H1 (cell line): ENCODE measurements at regions not wholly inside any gene's neighbourhood (a gene's known extent, or its start where the extent isn't known, plus 50 kb on each side); places are given as distances from the start of the nearest gene placed in this dataset.

Experiments used
- CEBPB ChIP-seq: IDR thresholded peaks from 2 replicates; pipeline ENCODE4 v1.6.1; 2012; ENCODE audit warnings: low read depth, low read length
- CTBP2 ChIP-seq: IDR thresholded peaks from 2 replicates; pipeline ENCODE4 v1.7.0; 2011; ENCODE audit warnings: borderline replicate concordance, mild to moderate bottlenecking, moderate library complexity, mixed read lengths, low read length; ENCODE audit not compliant: insufficient read depth, insufficient read length
- POLR2AphosphoS5 ChIP-seq: IDR thresholded peaks from 2 replicates; pipeline ENCODE4 v1.6.1; 2011; ENCODE audit warnings: low read depth, low read length
- SP2 ChIP-seq: IDR thresholded peaks from 2 replicates; pipeline ENCODE4 v1.6.1; 2012; ENCODE audit warnings: mild to moderate bottlenecking, low read length, inconsistent platforms
- TBP ChIP-seq: IDR thresholded peaks from 2 replicates; pipeline ENCODE4 v1.6.1; 2011; ENCODE audit warnings: low read depth, low read length, improper control_type of control experiment

- TF ChIP-seq CTBP2 (no peak), CEBPB (no peak), SP2 (no peak), POLR2AphosphoS5 (no peak), TBP (no peak)
Observed at GRCh38 chr11:131163613-131164012, 206.8 kb upstream of the NTM start (continued).
